Colonic mucosa (tissue), 4 donors: ENCODE measurements at regions not wholly inside any gene's neighbourhood (a gene's known extent, or its start where the extent isn't known, plus 50 kb on each side); places are given as distances from the start of the nearest gene placed in this dataset.

Source experiments
- DNase-seq: peaks from one replicate; pipeline ENCODE4 v3.0.0-alpha.2; 2020
- H3K27ac ChIP-seq: fragments of 200-600 bp; one replicate; pipeline ENCODE4 v1.8.0; 2021
- H3K27me3 ChIP-seq: fragments of 200-600 bp; one replicate; pipeline ENCODE4 v1.8.0; 2021
- H3K36me3 ChIP-seq: fragments of 200-600 bp; one replicate; pipeline ENCODE4 v1.8.0; 2021
- H3K4me1 ChIP-seq: fragments of 200-600 bp; one replicate; pipeline ENCODE4 v1.8.0; 2021; ENCODE audit warnings: mild to moderate bottlenecking
- H3K4me3 ChIP-seq: fragments of 200-600 bp; one replicate; pipeline ENCODE4 v1.8.0; 2021
- H3K9ac ChIP-seq, 2 donors: one replicate each; pipeline ENCODE4 v1.7.0; 2013; ENCODE audit warnings: control low read depth in 2 of 2, low read depth in 2 of 2, low read length in 2 of 2
- H3K9me3 ChIP-seq: fragments of 200-600 bp; one replicate; pipeline ENCODE4 v1.8.0; 2021
- CTCF ChIP-seq: fragments of 200-600 bp; IDR thresholded peaks from one replicate; pipeline ENCODE4 v1.8.0; 2022; ENCODE audit warnings: antibody characterized with exemption, mild to moderate bottlenecking
- intact Hi-C: fragments of 100-400 bp; cut with DNase I; formaldehyde crosslinking; loops from one replicate; pipeline ENCODE4 v1.14.1; 2022
- donor health status: healthy.
- donor health status: DM: no; HTN: no; CAD: no.
- donor health status: DM: no; HTN: no; CAD: no.

GRCh38 chr5:143892271-143892670 is 80.3 kb downstream of the HMHB1 start:
- no peak for DNase-seq
- no peak for TF ChIP-seq CTCF
- no peaks in the 10 kb centered on the region for H3K9me3 ChIP-seq
- H3K36me3 ChIP-seq = no peaks in the 10 kb centered on the region
- no peak overlapping the region for H3K9ac ChIP-seq
- no peak overlapping the region for H3K27ac ChIP-seq
- H3K4me1 ChIP-seq = no peaks in the 10 kb centered on the region
- no peaks in the 10 kb centered on the region for H3K27me3 ChIP-seq
- no peak overlapping the region for H3K4me3 ChIP-seq
- intact Hi-C loops = no loop called here

GRCh38 chr5:143892908-143893307 is 80.9 kb downstream of the HMHB1 start:
- no peaks in the 10 kb centered on the region for H3K4me1 ChIP-seq
- no peak overlapping the region for H3K9ac ChIP-seq
- H3K4me3 ChIP-seq = no peak overlapping the region
- no peaks in the 10 kb centered on the region for H3K36me3 ChIP-seq
- intact Hi-C loops = no loop called here
- H3K27ac ChIP-seq = no peak overlapping the region
- no peaks in the 10 kb centered on the region for H3K9me3 ChIP-seq
- H3K27me3 ChIP-seq = no peaks in the 10 kb centered on the region
- TF ChIP-seq CTCF = no peak
- DNase-seq = no peak

- TF ChIP-seq CTCF = no peak
- H3K9ac ChIP-seq = no peak overlapping the region
These were observed 81.7 kb downstream of the HMHB1 start for GRCh38 chr5:143893638-143894037.

GRCh38 chr5:143896516-143896915 is 84.6 kb downstream of the HMHB1 start:
- H3K27me3 ChIP-seq = no peaks in the 10 kb centered on the region
- no peaks in the 10 kb centered on the region for H3K4me1 ChIP-seq
- H3K4me3 ChIP-seq = no peak overlapping the region
- H3K9ac ChIP-seq = no peak overlapping the region
- DNase-seq = no peak
- no peak for TF ChIP-seq CTCF
- H3K9me3 ChIP-seq = no peaks in the 10 kb centered on the region
- intact Hi-C loops = no loop called here
- H3K27ac ChIP-seq = no peak overlapping the region
- no peaks in the 10 kb centered on the region for H3K36me3 ChIP-seq

More at GRCh38 chr5:143893638-143894037, 81.7 kb downstream of the HMHB1 start:
- no peak overlapping the region for H3K27ac ChIP-seq
- no peak for DNase-seq
- H3K4me1 ChIP-seq = no peaks in the 10 kb centered on the region
- no peaks in the 10 kb centered on the region for H3K27me3 ChIP-seq
- no peak overlapping the region for H3K4me3 ChIP-seq
- no peaks in the 10 kb centered on the region for H3K9me3 ChIP-seq
- H3K36me3 ChIP-seq = no peaks in the 10 kb centered on the region
- intact Hi-C loops = no loop called here

GRCh38 chr5:143896966-143897365 is 85.0 kb downstream of the HMHB1 start:
- H3K4me3 ChIP-seq = no peak overlapping the region
- intact Hi-C loops = no loop called here
- H3K36me3 ChIP-seq = no peaks in the 10 kb centered on the region

More at GRCh38 chr5:143896966-143897365, 85.0 kb downstream of the HMHB1 start:
- no peak for DNase-seq
- no peaks in the 10 kb centered on the region for H3K9me3 ChIP-seq
- H3K9ac ChIP-seq = no peak overlapping the region
- TF ChIP-seq CTCF = no peak
- no peak overlapping the region for H3K27ac ChIP-seq
- H3K27me3 ChIP-seq = no peaks in the 10 kb centered on the region
- H3K4me1 ChIP-seq = no peaks in the 10 kb centered on the region
